ENCODE measurements at regions not wholly inside any gene's neighbourhood (a gene's known extent, or its start where the extent isn't known, plus 50 kb on each side); places are given as distances from the start of the nearest gene placed in this dataset.
"Not testable (repeated sequence)": the region's sequence is repeated elsewhere in the genome, so short reads cannot be mapped to it uniquely, and the experiment has no call there.

DNA sequence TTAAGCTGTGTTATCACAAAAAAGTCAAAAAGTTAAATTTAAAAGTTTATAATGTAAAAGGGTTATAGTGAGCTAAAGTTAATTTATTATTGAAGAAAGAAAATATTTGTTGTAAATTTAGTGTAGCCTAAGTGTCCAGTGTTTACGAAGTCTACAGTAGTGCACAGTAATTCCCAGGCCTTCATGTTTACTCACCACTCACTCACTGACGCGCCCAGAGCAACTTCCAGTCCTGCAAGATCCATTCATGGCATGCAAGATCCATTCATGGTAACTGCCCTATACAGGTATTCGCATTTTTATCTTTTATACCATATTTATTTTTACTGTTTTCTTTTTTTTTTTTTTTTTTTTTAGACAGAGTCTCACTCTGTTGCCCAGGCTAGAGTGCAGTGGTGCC lies 69.5 kb downstream of the TPRA1 start:
- ATAC-seq: no peak

DNA sequence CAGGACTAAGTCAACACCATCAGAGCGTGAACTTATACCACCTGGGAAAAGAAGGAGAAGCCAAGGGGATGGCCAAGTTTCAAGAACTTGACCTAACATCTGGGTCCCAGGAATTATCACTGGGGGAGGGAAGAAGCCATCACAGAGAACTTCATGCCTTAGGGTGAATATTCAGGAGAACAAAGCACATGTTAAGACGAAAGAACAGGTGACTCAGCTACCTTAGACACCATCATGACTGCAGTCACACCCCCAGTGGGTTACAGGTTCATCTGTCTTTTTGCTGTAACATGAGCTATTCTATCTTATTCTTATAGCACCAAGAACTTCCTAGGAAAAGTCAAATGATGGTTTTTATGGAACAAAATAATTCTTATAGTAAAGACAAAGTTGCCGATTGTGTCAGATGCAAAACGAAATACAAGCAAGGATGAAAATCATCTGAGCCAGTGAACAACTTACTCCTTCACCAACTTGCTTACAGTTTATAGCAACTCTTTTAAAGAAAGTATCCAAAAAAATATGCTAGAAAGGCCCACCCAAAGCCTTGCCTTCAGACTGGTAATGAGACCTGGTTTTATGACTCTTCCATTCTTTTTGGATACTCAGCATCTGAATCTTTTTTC lies 72.0 kb downstream of the TPRA1 start:
- ATAC-seq: no peak

DNA sequence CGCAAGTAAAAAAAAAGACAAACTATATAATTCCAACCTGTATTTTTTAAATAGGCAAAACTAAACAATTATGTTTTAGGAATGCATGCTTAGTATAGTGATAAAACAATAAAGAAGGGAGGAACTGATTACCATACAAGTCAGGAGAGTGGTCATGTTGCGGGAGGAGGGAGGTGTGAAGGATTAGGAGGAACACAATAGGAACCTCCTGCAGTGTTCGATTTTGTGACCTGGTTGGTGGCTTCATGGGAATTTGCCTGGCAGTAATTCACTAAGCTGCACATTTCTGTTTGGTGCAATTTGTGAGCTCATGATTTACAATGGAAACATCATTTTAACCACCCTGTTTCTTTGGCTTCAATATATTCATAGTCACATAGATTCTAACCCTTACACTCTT lies 78.3 kb downstream of the TPRA1 start:
- ATAC-seq: no peak

DNA sequence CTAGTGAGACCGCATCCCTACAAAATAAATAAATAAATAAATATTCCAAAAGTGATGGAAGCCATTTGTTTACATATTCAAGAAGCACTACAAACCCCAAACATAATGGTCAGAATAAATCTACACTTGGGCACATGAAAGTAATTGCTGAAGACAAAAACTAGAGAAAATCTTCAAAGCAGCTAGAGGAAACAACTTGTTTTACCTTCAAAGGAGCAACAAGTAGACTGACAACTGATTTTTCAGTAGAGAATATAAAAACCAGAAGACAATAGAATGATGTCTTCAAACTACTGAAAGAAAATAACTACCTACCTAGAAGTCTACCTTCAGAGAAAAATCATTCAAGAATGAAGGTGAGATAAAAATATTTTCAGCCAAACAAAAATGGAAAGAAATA lies 89.4 kb downstream of the TPRA1 start:
- ATAC-seq: no peak

DNA sequence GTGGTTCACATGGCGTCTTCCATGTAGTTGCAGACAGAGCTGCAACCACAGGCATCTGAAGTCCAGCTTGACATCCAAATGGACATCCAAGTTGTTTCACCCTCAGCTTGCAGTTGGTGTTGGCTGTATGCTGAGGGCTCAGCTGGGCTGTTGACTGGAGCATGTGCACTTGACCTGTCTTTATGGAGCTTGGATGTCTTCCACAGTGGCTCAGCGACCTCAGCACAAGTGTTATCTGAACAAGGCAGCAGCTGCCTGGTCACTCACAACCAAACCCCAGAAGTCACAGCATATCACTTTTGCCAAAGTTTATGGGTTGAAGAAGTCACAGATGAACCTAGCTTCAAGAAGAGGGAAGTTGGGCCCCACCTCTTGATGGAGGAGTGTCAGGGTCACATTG lies 92.9 kb downstream of the TPRA1 start:
- ATAC-seq: no peak

DNA sequence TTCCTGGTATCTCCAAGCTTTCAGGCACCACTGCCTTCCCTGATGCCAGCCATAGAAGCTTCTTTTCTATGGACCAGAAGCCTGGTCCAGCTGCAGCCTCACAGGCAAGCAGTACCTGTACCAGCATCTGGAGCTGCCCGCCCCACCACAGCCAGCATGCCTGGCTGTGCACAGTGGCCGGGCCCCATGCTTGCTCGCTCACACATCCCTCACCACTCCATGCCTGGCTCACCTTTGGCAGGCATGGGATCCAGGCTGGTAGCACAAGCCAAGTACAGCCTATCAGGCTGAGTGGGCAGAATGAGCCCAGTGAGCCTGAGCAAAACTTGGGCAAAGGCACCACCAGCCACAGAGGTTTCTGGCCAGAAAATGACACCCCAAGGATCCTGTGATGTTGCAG lies 93.4 kb downstream of the TPRA1 start:
- no peak for ATAC-seq

DNA sequence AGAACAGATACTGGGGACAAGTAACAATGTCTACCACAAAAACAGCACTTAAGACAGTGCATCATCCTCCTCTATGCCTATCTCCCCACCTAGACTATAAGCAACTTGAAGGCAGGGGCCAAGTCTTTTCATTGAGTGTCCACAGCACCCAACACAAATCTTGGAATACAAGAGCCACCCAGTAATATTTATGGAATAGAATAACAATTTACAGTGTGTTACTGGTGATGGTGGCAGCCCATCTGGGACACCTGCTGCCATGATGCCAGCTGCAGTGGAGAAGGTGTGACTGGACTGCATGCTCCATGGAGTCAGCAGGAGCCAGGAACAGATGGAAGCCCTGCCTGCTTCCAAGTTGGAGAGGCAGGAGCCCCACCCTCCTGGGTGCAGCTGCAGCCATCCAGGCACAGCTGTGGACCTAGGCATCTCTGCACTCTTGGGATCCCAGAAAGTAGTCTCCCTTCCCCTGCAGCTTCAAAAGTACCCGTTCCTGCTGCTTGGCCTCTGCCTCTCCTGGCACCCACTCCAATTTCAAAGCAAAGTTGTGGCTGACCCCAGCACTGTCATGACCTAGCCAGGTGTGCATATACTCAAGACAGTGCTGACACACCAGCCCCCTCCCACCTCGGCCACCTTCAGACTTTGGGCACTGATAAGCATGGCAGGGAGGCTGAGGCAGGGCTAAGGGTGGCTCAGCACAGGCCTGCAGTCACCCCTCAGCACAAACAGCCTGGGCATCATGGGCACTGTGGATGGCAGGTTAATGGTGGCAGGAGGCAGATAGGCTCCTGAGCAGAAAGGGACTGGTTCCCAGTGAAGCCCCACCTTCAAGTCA lies 94.5 kb downstream of the TPRA1 start:
- no peak for ATAC-seq

DNA sequence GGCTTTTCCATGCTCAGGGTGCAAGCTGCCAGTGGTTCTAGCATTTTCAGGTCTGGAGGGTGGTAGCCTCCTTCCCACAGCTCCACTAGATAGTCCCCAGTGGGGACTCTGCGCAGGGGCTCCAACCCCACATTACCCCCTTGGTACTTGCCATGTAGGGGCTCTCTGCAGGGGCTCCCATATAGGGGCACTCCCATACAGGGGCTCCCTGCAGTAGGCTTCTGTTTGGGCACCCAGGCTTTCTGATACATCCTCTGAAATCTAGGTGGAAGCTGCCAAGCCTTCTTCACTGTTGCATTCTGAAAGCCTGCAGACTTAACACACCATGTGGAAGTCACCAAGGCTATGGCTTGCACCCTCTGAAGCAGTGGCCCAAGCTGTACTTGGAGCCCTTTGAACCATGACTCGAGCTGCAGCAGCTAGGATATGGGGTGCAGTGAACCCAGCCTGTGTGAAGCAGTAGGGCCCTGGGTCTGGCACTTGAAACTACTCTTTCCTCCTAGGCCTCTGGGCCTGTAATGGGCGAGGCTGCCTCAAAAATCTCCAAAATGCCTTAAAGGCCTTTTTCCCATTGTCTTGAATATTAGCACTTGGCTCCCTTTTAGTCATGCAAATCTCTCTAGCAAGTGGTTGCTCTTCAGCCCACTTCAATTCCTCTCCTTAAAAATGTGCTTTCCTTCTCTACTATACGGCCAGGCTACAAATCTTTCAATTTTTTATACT lies 96.4 kb downstream of the TPRA1 start:
- no peak for ATAC-seq

DNA sequence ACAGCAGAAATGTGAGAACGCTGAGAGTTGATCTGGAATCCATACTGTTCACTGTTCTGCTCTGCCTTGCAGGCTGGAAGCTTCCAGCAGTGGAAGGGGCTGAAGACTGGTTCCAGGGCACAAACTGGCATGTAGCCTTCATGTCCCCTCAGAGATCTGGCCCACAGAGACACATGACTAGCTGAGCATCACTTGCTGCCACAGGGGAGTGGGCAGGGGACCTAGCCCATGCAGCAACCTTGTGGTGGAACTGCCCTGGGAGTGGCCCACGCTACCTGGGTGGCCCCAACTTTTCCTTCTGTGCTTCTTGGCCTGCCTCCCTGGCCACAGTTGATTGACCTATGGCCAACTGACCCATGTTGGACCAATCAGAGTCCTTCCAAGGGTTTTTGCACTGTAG lies 98.1 kb downstream of the TPRA1 start:
- ATAC-seq: no peak

DNA sequence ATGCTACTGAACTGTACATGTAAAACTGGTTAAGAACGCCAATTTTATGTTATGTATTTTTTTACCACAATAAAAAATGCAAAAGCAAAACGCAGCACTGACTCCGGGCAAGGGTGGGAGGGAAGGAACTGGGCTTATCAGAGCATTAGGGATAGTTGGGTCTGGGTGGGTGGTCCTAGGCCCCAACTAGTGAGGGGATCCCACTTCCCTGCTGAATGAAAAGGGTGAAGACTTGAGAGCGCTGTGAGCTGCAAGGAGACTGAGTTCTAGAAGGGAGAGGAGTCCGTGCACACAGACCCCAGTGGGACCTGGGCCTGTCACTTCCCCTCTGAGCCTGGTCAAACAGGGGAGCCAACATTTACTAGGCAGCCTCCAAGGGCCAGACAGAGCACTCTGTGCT lies 98.6 kb downstream of the TPRA1 start:
- ATAC-seq: no peak

DNA sequence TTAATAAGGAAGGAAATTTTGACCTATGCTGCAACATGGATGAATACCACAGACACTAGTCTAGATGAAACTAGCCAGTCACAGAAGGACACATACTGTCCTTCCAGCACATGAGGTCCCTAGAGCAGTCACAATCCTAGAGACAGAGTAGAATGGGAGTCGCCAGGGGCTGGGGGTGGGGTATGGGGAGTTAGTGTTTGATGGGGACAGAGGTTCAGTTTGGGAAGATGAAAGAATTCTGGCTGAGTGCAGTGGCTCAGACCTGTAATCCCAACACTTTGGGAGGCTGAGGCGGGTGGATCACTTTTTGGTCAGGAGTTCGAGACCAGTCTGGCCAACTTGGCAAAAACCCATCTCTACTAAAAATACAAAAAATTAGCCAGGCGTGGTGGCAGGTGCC lies 99.2 kb downstream of the TPRA1 start:
- no peak for ATAC-seq

DNA sequence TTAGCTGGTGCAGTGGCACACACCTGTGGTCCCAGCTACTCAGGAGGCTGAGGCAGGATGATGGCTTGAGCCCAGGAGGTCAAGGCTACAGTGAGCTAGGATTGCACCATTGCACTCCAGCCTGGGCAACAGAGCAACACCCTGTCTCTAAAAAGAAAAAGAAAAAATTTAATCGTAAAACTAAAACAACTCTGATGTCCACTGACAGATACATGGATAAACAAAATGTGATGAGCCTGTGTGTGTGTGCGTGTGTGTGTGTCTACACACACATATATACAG lies 99.6 kb downstream of the TPRA1 start:
- ATAC-seq: not testable (repeated sequence)

DNA sequence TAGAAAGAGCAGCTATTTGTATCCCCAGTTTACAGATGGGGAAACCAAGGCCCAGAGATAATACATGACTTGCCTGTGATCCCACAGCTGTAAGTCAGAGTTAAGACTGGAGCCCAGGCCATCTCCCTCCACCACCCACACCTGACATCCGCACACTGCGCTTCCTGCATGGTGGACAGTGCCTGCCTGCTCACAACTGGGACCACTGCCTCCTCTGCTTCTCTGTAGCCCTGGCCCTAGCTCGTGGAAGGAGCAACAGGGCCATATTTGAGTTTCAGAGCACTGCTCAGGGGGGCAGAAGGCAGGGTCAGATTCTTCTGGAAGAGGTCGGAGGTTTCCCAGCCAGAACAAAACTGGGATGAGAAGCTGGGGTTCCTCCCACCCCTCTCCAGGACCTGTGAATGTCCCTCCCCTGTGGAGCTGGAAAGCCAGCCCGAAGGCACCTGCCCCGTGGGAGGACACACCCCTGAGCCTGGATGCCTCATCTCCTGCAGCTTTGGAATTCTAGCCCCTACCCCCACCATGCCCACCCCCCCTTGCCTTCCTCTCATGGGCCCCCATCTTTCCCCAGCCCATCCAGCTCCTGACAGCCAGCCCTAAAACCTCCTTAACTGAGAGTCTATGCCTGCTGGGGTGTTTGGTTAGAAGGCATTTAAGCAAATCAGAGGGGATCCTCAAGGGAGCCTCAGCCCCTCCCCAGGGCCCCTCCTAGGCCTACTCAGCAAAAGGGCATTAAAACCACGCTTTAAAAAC lies 100.1 kb downstream of the TPRA1 start:
- ATAC-seq: no peak

DNA sequence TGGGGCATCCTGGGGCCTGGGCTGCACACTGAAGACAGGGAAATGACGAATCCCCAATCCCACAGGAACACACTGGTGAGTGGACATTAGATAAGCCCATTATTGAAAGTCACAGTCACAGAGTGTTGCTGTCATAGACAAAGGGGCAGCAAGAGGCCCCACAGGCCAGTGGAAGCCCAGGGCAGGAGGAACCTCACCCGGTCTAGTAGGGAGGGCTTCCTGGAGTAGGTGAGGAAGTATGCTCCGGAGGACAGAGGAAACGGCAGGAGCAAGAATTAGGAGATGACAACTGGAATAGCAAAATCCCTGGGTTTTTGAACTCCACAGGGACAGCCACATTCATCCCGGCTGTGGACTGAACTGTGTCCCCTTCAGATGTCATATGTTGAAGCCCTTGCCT lies 101.2 kb downstream of the TPRA1 start:
- ATAC-seq: no peak

DNA sequence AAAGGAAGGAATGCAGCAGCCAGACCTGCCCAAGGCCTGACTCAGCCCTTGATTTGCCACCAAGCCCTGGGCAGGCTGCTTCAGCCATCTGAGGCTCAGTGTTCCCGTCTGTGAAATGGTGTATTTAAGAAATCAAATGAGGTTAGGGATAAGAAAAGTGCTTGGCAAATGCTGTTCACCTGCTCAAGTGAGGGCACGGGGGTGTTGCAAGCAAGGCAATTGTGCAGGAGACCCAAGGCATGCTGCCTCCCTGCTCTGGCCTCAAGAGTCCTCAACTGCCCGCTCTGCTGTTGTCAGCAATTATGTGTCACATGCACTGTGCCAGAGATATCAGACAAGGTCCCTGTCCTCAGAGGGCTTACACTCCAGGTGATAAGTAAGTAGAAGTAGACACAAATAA lies 101.8 kb downstream of the TPRA1 start:
- ATAC-seq: no peak

DNA sequence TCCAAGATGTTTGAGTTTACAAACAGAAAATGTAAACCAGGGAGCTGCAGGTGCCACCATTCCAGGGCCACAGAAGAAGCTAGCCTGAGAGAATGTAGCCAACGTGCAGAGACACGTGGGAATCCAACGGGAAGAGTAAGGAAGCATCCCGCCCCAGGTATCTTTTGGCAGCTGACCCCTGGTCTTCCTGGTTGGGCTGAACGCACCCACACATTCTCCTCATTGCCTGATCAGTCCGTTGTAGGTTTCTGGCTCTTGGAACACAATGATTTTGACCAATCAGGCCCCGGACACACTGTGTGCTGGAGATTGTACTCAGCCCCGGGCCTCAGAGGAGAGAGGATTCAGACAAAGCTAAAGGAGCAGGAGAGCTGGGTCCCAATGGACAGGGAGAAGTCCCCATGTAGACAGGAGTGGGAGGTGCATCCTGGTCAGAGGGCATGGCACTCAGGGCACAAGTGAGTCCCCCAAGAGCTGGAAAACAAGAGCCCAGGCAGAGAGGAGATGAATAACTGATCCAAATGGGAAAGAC lies 102.3 kb downstream of the TPRA1 start:
- ATAC-seq: no peak

DNA sequence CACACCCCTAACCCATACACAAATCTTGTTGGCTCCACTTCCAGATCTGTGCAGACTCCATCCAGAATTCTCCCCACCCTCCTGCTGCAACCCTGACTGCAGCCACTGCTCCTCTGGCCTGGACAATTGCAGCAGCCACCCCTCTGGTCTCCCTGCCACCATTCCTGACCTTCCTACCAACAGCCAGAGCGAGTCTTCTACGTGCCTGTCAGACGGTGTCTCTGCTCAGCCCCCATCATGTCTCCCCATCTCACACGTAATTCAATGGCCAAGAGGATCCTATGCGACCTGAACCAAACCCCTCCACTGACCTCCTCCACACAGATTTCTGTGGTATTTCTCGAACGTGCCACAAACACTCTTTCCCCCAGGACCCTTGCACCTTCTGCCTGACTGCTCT lies 103.3 kb downstream of the TPRA1 start:
- ATAC-seq: no peak

DNA sequence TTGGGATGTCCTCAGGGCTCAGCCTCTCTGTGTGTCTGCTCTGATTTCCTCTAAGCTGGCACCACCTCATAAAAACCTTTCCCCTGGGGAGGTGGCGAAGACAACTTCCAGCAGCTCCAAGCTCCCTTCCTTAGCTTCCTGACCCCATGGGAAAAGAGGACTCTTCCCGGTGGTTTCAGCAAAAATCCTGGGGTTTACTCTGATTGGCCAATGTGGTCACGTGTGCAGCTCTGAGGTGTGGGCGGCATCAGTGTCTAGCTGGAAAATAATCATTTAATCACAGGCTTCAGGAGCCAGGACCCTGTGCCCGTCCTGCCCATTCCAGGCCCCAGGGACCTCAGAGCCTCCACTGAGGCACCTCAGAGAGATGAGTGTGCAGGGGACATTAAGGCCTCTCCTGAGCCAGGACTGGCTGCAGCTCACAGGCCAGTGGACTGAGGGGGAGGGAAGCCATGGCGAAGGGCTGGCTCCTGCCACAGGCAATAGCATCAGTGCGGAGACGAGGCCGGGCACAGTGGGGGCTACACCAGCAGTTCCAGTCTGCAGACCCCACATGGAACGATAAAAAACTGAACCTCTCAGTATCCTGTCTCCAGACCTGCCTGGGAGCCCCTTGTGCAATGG lies 104.1 kb downstream of the TPRA1 start:
- ATAC-seq: no peak

DNA sequence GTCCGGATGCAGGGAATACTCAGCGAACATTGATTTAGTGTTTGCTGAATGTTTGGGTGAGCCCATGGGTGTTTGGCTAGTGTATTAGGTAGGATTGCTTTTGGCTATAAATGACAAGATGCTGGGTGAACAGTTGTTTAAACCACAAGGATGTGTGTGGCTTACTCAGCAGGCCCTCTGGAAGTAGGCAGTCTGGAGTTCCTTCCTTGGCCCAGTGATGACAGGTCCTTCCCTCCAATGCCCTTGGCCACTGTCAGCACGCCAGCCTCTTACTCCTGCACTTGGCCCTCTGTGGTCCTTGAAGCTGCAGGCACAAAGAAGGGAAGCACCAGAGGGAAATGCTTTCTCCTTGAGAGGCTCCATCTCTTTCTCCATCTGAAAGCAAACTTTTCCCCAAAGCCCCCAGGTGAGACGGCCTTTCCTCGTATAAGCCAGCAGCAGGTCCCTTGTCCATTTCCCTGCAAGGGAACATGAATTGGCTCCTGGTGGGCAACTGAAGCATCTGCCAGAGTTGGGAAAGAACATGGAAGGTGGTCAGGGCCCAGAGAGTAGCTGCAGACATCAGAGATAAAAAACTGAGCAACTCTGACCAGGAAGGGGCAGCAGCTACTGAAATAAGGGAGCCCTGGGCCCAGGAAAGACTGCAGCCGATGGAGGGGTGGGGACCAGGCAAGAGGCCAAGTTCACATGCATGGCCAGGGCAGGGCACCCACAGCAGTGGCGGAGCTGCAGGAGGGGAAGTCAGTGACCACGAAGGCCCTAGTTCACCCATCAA lies 105.0 kb downstream of the TPRA1 start:
- ATAC-seq: no peak

DNA sequence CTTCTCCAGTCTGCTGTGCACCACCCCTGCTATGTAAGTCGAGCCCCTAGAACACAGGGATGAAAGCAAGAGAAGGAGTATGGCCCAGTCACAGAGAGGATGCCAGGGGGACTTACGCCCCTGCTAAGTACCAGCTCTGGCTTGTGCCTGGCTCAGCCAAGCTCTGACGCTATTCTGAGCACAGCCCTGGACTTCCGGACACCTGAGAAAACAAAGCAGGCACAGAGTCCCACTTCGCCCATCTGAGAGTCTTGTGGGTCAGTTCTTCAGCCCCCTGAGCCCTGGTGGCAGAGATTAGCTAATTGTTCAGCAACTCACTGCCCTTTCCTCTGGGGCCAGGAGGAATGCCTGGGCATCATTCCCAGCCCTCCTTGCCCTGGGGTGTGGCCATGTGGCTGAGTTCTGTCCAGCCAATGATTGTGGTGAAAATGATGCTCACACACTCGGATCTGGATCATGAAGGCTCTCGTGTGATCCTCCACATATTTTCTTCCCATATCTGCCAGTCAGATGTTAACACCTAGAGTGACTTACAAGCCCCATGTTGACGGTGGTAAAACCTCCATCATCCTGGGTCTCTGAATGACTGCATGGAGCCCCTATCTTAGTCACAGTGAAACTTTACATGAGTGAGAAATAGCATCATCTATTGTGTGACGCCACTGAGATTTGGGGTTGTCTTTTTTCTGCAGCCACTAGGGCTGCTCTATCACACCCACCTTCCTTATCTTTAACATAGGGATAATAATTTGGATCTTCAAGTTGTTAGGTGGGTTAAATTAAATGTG lies 105.7 kb downstream of the TPRA1 start:
- ATAC-seq: no peak

Data from esophagus mucosa (tissue), 1 donor.